ENCODE measurements at regions not wholly inside any gene's neighbourhood (a gene's known extent, or its start where the extent isn't known, plus 50 kb on each side); places are given as distances from the start of the nearest gene placed in this dataset.

- no peaks in the 10 kb centered on the region for H3K27me3 ChIP-seq (ENCODE audit: insufficient read depth)
- ATAC-seq (no peak), DNase-seq (ENCODE audit: low spot score) (no peak)
- Mint-ChIP-seq H3K9me3 (peaks cover 2% of the 10 kb centered on the region; the same call in 1 of the 3 replicates), H3K27me3 (ENCODE audit: insufficient read depth, low read depth, poor library complexity) (peaks cover 9% of the 10 kb centered on the region), H3K36me3 (ENCODE audit: low read depth) (peaks cover 11% of the 10 kb centered on the region; the same call in 1 of the 3 replicates), H3K4me3 (no peak overlapping the region), H3K4me1 (peaks cover 24% of the 10 kb centered on the region), H3K27ac (no peak overlapping the region)
- peaks cover 8% of the 10 kb centered on the region; the same call in 1 of the 2 replicates for H3K9me2 ChIP-seq (ENCODE audit: insufficient read depth)
- TF ChIP-seq EZH2 (IDR thresholded peaks at IDR 0.05; ENCODE audit: low read depth, unreplicated experiment) (no peak), POLR2AphosphoS5 (IDR thresholded peaks at IDR 0.05; ENCODE audit: low read depth) (no peak), JUNB (IDR thresholded peaks at IDR 0.05; ENCODE audit: unreplicated experiment) (no peak), CREB1 (CRISPR knock-in tag; IDR thresholded peaks at IDR 0.05; ENCODE audit: low read depth) (no peak), NANOG (IDR thresholded peaks at IDR 0.05; ENCODE audit: borderline replicate concordance) (no peak)
- H3K36me3 ChIP-seq (ENCODE audit: insufficient read depth), result no peaks in the 10 kb centered on the region
- no peak overlapping the region for H3K4me3 ChIP-seq
- no peaks in the 10 kb centered on the region for H3F3A ChIP-seq (replicated peaks; ENCODE audit: low read depth)
- H2AFZ ChIP-seq, result peak overlapping the region; percentile 66; the same call in 1 of the 2 replicates
- peaks cover 20% of the 10 kb centered on the region for H3K4me1 ChIP-seq (ENCODE audit: insufficient read depth)
- H3K4me2 ChIP-seq, result no peak overlapping the region
- H4K20me1 ChIP-seq (replicated peaks; ENCODE audit: insufficient read depth), result no peaks in the 10 kb centered on the region
- H3K27ac ChIP-seq (ENCODE audit: low read depth), result no peak overlapping the region
- H3K79me2 ChIP-seq (replicated peaks; ENCODE audit: insufficient read depth), result no peaks in the 10 kb centered on the region
These were observed 60.6 kb upstream of the IRX1 start for GRCh38 chr5:3534997-3535396.

- no peak overlapping the region for H3K27ac ChIP-seq (ENCODE audit: low read depth)
- no peaks in the 10 kb centered on the region for H3K9me3 Mint-ChIP-seq
- no peaks in the 10 kb centered on the region for H3F3A ChIP-seq (replicated peaks; ENCODE audit: low read depth)
- no peaks in the 10 kb centered on the region for H3K27me3 ChIP-seq (ENCODE audit: insufficient read depth)
- DNase-seq (ENCODE audit: low spot score) (peak; percentile 89), ATAC-seq (peak; percentile 99)
- H2AFZ ChIP-seq, result no peak overlapping the region
- H3K9me2 ChIP-seq (ENCODE audit: insufficient read depth), result peaks cover 8% of the 10 kb centered on the region; the same call in 1 of the 2 replicates
- H3K27ac Mint-ChIP-seq, result no peak overlapping the region; the same call in 1 of the 2 replicates
- peaks cover 9% of the 10 kb centered on the region for H3K27me3 Mint-ChIP-seq (ENCODE audit: insufficient read depth, low read depth, poor library complexity)
- H3K79me2 ChIP-seq (replicated peaks; ENCODE audit: insufficient read depth), result no peaks in the 10 kb centered on the region
- no peaks in the 10 kb centered on the region for H3K36me3 ChIP-seq (ENCODE audit: insufficient read depth)
- H3K4me1 Mint-ChIP-seq, result peaks cover 34% of the 10 kb centered on the region
- H3K4me3 Mint-ChIP-seq, result no peak overlapping the region
- peaks cover 27% of the 10 kb centered on the region for H3K4me1 ChIP-seq (ENCODE audit: insufficient read depth)
- H3K36me3 Mint-ChIP-seq (ENCODE audit: low read depth), result peaks cover 11% of the 10 kb centered on the region; the same call in 1 of the 3 replicates
- no peak overlapping the region for H3K4me3 ChIP-seq
- TF ChIP-seq EZH2phosphoT487 (IDR thresholded peaks at IDR 0.05; ENCODE audit: unreplicated experiment) (no peak), ETS1 (IDR thresholded peaks at IDR 0.05) (no peak)
- no peaks in the 10 kb centered on the region for H4K20me1 ChIP-seq (replicated peaks; ENCODE audit: insufficient read depth)
- peak overlapping the region; percentile 24 for H3K4me2 ChIP-seq
These were observed 64.2 kb upstream of the IRX1 start for GRCh38 chr5:3531320-3531986.

- peaks cover 15% of the 10 kb centered on the region; the same call in 2 of the 3 replicates for H3K36me3 Mint-ChIP-seq (ENCODE audit: low read depth)
- Histone ChIP-seq H3K4me2 (peak overlapping the region; percentile 18; the same call in 1 of the 2 replicates), H3K4me3 (no peak overlapping the region), H3K79me2 (replicated peaks; ENCODE audit: insufficient read depth) (no peaks in the 10 kb centered on the region), H4K20me1 (replicated peaks; ENCODE audit: insufficient read depth) (no peaks in the 10 kb centered on the region), H3K27me3 (ENCODE audit: insufficient read depth) (no peaks in the 10 kb centered on the region), H3K9me2 (ENCODE audit: insufficient read depth) (peaks cover 8% of the 10 kb centered on the region; the same call in 1 of the 2 replicates), H3K4me1 (ENCODE audit: insufficient read depth) (peaks cover 27% of the 10 kb centered on the region), H3K27ac (ENCODE audit: low read depth) (no peak overlapping the region), H3K36me3 (ENCODE audit: insufficient read depth) (no peaks in the 10 kb centered on the region), H2AFZ (no peak overlapping the region), H3F3A (replicated peaks; ENCODE audit: low read depth) (no peaks in the 10 kb centered on the region)
- DNase-seq (ENCODE audit: low spot score) (no peak), ATAC-seq (no peak)
- H3K4me1 Mint-ChIP-seq, result peaks cover 34% of the 10 kb centered on the region
- peaks cover 12% of the 10 kb centered on the region for H3K27me3 Mint-ChIP-seq (ENCODE audit: insufficient read depth, low read depth, poor library complexity)
- no peak overlapping the region for H3K4me3 Mint-ChIP-seq
- H3K9me3 Mint-ChIP-seq, result no peaks in the 10 kb centered on the region; the same call in 2 of the 3 replicates
- no peak overlapping the region for H3K27ac Mint-ChIP-seq
- TF ChIP-seq ZNF114 (CRISPR knock-in tag; IDR thresholded peaks at IDR 0.05) (no peak), ETS1 (IDR thresholded peaks at IDR 0.05) (no peak), POLR2AphosphoS5 (IDR thresholded peaks at IDR 0.05; ENCODE audit: low read depth) (no peak), EZH2 (IDR thresholded peaks at IDR 0.05; ENCODE audit: low read depth, unreplicated experiment) (no peak), ZNF331 (CRISPR knock-in tag; IDR thresholded peaks at IDR 0.05; ENCODE audit: low read depth) (no peak)
These were observed 65.4 kb upstream of the IRX1 start for GRCh38 chr5:3530251-3530650.
